ENCODE measurements at regions not wholly inside any gene's neighbourhood (a gene's known extent, or its start where the extent isn't known, plus 50 kb on each side); places are given as distances from the start of the nearest gene placed in this dataset.

GRCh38 chr14:38040411-38040810 is 167.3 kb upstream of the SSTR1 start:
- TF ChIP-seq, protein P1, sequence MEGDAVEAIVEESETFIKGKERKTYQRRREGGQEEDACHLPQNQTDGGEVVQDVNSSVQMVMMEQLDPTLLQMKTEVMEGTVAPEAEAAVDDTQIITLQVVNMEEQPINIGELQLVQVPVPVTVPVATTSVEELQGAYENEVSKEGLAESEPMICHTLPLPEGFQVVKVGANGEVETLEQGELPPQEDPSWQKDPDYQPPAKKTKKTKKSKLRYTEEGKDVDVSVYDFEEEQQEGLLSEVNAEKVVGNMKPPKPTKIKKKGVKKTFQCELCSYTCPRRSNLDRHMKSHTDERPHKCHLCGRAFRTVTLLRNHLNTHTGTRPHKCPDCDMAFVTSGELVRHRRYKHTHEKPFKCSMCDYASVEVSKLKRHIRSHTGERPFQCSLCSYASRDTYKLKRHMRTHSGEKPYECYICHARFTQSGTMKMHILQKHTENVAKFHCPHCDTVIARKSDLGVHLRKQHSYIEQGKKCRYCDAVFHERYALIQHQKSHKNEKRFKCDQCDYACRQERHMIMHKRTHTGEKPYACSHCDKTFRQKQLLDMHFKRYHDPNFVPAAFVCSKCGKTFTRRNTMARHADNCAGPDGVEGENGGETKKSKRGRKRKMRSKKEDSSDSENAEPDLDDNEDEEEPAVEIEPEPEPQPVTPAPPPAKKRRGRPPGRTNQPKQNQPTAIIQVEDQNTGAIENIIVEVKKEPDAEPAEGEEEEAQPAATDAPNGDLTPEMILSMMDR (IDR thresholded peaks at IDR 0.05): no peak
- TF ChIP-seq REST (IDR thresholded peaks at IDR 0.05; ENCODE audit: insufficient read depth in 1 of 2, low read depth in 2 of 2, low read length in 1 of 2) (no peak), TCF7L2 (IDR thresholded peaks at IDR 0.05; ENCODE audit: low read depth, low read length) (no peak), POLR2AphosphoS5 (IDR thresholded peaks at IDR 0.05; ENCODE audit: low read depth, low read length) (no peak), SIN3A (IDR thresholded peaks at IDR 0.05; ENCODE audit: borderline replicate concordance, insufficient read depth, low read depth, low read length) (no peak)
